GM12873 (cell line): ENCODE measurements at regions not wholly inside any gene's neighbourhood (a gene's known extent, or its start where the extent isn't known, plus 50 kb on each side); places are given as distances from the start of the nearest gene placed in this dataset.

Experiments used
- TF ChIP-seq, protein P1 (sequence below): IDR thresholded peaks from 2 replicates; pipeline ENCODE4 v1.5.1; 2012; ENCODE audit warnings: low read depth, mild to moderate bottlenecking, moderate library complexity, low read length, control low read depth; ENCODE audit not compliant: insufficient read depth; ENCODE audit errors: missing control alignments

DNA sequence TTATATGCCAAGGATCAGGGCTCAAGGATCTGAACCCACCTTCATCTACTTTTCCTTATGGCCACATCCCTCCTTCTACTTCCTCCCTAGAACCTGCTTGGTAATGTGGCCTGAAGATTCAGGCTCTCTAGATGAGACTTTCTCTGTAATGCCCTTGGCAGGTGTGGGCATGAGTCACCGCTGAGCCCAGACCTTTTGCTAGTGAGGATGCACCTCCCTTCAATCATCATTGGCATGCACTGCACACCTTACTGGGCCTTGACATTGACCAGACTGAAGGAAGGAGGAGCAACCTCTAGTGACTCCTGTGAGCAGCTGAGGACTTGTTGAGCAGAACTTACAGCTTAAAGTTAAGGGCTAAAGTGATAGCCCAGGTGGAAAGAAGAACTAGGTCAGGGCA lies 405.3 kb downstream of the MAFB start:
- TF ChIP-seq, protein P1, sequence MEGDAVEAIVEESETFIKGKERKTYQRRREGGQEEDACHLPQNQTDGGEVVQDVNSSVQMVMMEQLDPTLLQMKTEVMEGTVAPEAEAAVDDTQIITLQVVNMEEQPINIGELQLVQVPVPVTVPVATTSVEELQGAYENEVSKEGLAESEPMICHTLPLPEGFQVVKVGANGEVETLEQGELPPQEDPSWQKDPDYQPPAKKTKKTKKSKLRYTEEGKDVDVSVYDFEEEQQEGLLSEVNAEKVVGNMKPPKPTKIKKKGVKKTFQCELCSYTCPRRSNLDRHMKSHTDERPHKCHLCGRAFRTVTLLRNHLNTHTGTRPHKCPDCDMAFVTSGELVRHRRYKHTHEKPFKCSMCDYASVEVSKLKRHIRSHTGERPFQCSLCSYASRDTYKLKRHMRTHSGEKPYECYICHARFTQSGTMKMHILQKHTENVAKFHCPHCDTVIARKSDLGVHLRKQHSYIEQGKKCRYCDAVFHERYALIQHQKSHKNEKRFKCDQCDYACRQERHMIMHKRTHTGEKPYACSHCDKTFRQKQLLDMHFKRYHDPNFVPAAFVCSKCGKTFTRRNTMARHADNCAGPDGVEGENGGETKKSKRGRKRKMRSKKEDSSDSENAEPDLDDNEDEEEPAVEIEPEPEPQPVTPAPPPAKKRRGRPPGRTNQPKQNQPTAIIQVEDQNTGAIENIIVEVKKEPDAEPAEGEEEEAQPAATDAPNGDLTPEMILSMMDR = no peak

DNA sequence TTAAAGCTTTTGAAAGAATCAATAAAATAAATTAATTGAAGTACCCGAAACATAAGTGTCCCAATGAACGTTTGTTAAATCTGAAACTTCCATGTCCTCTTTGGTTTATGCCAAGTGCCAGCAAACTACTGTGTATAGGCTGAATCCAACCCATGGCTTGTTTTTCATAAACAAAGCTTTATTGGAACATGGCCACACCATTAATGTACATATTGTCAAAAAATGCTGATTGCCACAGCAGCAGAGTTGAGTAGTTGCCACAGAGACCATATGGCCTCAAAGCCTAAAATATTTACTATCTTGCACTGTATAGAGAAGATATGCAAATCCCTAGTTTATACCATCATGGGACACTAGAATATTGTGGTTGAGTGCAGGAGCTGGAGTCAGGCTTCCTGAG lies 406.1 kb downstream of the MAFB start:
- TF ChIP-seq, protein P1 = no peak

DNA sequence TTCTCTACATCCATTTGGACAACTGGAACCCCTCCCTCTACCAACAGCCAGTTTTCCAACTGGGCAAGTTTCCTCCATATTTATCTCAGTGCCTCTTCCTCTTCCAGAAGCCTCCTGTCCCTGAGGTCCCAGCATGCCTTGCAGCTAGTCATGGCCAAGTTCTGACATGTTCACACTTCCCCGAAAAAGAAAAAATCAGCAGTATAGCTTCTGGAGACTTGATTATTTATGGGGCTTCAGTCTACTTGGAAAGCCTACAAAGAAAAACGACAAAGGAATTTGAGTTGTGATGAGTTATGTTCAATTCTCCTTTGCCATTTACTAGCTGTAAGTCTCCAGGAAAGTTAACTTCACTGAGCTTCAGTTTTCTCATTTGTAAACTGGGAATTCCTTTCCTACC lies 406.5 kb downstream of the MAFB start:
- TF ChIP-seq, protein P1 = no peak

DNA sequence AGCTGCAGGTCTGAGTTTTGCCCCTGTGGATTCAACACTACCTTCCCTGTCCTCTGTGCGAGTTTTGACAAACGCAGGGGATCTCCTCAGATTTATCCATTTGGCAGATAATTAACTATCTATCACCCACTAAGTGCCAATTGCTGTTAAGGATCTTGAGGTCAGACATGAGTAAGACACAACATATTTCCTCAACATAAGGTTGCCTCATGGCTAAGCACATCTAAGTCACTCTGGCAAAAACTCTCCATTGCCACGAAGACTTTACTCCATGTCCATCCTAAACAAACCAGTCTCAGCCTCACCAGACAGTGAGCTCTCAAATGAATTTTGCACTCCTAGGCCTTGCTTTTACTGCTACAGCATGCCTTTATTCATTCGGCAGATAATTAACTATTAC lies 408.4 kb downstream of the MAFB start:
- TF ChIP-seq, protein P1 = no peak

DNA sequence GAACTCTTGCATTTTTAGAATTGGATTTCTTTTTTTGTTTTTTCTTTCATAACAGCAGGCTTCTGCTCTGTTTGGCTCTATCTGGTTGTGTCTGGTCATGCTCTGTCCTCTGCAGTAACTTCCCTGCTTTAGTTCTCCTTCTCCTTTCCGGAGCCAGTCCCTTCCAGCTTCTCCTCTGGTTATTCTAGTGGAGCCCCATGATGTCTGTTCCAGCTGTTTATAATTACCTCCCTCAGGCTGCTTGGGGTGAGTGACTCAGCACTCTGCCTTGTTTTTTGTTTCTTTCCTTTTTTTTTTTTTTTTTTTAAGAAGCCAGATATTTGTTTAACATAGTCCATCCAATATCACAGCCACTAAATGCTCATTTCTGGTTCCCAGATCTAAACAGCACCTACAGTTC lies 409.6 kb downstream of the MAFB start:
- TF ChIP-seq, protein P1 = no peak

DNA sequence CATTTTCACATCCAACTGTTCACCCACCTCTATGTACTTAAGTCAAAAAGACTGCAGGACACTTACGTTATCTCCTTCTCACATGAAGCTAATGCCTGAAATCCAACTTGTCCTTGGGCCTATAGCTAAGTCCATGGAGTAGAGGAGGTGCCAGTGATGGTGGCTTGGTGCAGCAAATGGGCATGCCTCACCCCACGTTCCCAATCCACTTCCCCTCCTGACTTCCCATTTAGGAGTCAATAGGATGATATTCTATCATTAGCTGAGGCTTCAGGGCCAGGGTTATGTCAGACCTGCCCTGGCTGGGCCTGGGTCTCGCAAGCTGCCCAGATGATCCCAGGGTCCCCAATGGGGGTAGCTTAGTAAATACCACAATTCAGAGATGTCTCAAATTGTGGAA lies 410.4 kb downstream of the MAFB start:
- TF ChIP-seq, protein P1 = no peak

DNA sequence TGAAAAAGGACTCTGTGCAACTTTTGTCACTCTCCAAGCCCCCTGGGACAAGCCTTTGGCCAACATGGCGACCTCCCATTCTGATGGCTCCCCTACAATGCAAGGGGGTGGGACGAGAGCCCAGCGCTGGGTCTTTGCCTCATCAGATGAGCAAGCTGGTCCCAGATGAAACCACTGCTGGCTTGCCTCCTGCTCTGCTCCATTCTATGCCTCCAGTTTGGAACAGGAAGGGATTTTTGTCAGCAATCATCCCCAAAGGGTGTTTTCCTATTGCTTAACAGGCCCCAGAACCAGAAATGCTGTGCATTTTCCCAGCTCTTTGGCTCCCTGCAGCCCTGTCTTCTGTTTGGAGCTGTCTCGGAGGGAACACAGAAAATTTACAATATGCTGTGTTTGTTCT lies 412.7 kb downstream of the MAFB start:
- TF ChIP-seq, protein P1 = no peak
